Cardiac fibroblast (primary cell): ENCODE measurements at regions not wholly inside any gene's neighbourhood (a gene's known extent, or its start where the extent isn't known, plus 50 kb on each side); places are given as distances from the start of the nearest gene placed in this dataset.
A peak's percentile ranks its signal among the peaks of the same experiment; 100 is the strongest.

ENCODE experiments used
- DNase-seq, 2 donors: peaks; one replicate each; pipeline versions ENCODE4 v3.0.0 to v3.0.0-alpha.2; 2010; ENCODE audit warnings: low read depth in 2 of 2
- H3K4me3 ChIP-seq, 2 donors: replicated peaks in 1 of 2; 1 replicate in 1 of 2; 2 replicates in 1 of 2; pipeline ENCODE4 v1.5.1; 2011; ENCODE audit warnings: low read depth in 2 of 2, low read length in 2 of 2, mild to moderate bottlenecking in 2 of 2, moderate library complexity in 1 of 2
- CTCF ChIP-seq: IDR thresholded peaks from one replicate; pipeline ENCODE4 v1.5.1; 2011; ENCODE audit warnings: low read depth, mild to moderate bottlenecking, low read length, inconsistent platforms

- DNase-seq, result no peak
- H3K4me3 ChIP-seq, result no peak overlapping the region
- TF ChIP-seq CTCF, result no peak
Measured at GRCh38 chr13:37379841-37380240, 218.7 kb downstream of the POSTN start.

GRCh38 chr13:37375724-37376123, 222.8 kb downstream of the POSTN start:
- peak in 1 of 2 donors; percentile 57 for DNase-seq
- TF ChIP-seq CTCF, result no peak
- H3K4me3 ChIP-seq, result no peak overlapping the region

- no peak overlapping the region for H3K4me3 ChIP-seq
- DNase-seq, result no peak
- no peak for TF ChIP-seq CTCF
Measured at GRCh38 chr13:37375071-37375470, 223.5 kb downstream of the POSTN start.

- peak; percentile 42 to 49 for DNase-seq
- TF ChIP-seq CTCF, result no peak
- no peak overlapping the region for H3K4me3 ChIP-seq
Measured at GRCh38 chr13:37369616-37370015, 229.0 kb downstream of the POSTN start.

GRCh38 chr13:37368501-37368900, 230.1 kb downstream of the POSTN start:
- no peak for DNase-seq
- TF ChIP-seq CTCF, result no peak
- no peak overlapping the region for H3K4me3 ChIP-seq

GRCh38 chr13:37366044-37366770, 232.4 kb downstream of the POSTN start:
- no peak for DNase-seq
- no peak for TF ChIP-seq CTCF
- H3K4me3 ChIP-seq, result no peak overlapping the region

- no peak for TF ChIP-seq CTCF
- no peak overlapping the region for H3K4me3 ChIP-seq
- DNase-seq, result no peak
Measured at GRCh38 chr13:37365496-37365895, 233.1 kb downstream of the POSTN start.
